Bronchial epithelial cell (primary cell): ENCODE measurements at regions not wholly inside any gene's neighbourhood (a gene's known extent, or its start where the extent isn't known, plus 50 kb on each side); places are given as distances from the start of the nearest gene placed in this dataset.

Source experiments
- DNase-seq: peaks from one replicate; pipeline ENCODE4 v3.0.0-alpha.2; 2010; ENCODE audit warnings: low read depth
- FAIRE-seq: peaks from 2 replicates; lab custom pipeline; 2011; peaks lifted over from hg19 to GRCh38; lab: Jason Lieb, UNC
- H3K27me3 ChIP-seq: 2 replicates; pipeline ENCODE4 v1.5.1; 2011; ENCODE audit warnings: low read length; ENCODE audit not compliant: control insufficient read depth, insufficient read depth
- H3K36me3 ChIP-seq: 2 replicates; pipeline ENCODE4 v1.5.1; 2011; ENCODE audit warnings: low read length; ENCODE audit not compliant: control insufficient read depth, insufficient read depth
- H3K4me3 ChIP-seq: 2 replicates; pipeline ENCODE4 v1.5.1; 2011; ENCODE audit warnings: mild to moderate bottlenecking, low read depth, low read length, control low read depth
- TF ChIP-seq, protein P1 (sequence below): IDR thresholded peaks from 2 replicates; pipeline ENCODE4 v1.5.1; 2011; ENCODE audit warnings: mild to moderate bottlenecking, moderate library complexity, low read length, control low read depth, inconsistent platforms; ENCODE audit not compliant: insufficient read depth, severe bottlenecking

DNA sequence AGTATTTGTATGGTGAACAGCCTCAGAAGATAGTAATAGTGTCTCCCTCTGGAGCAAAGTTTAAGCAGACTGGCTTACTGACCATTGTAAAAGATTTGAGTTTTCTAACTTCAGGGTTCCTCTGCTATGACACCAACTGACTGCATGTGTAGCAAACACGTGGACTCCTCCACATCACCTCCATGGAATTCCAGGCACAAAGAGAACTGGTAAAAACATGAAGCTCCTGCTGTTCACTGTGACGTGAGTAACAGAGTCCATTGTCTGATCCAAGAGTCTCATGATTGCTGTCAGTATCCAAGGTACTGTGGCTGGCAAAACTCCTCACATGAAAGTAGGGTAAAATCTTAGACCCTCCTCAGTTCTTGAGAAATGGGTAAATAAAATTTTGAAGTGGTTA, 107.6 kb upstream of the FAM9B start:
- no peak overlapping the region for H3K4me3 ChIP-seq
- H3K36me3 ChIP-seq, result no peaks in the 10 kb centered on the region
- TF ChIP-seq, protein P1, sequence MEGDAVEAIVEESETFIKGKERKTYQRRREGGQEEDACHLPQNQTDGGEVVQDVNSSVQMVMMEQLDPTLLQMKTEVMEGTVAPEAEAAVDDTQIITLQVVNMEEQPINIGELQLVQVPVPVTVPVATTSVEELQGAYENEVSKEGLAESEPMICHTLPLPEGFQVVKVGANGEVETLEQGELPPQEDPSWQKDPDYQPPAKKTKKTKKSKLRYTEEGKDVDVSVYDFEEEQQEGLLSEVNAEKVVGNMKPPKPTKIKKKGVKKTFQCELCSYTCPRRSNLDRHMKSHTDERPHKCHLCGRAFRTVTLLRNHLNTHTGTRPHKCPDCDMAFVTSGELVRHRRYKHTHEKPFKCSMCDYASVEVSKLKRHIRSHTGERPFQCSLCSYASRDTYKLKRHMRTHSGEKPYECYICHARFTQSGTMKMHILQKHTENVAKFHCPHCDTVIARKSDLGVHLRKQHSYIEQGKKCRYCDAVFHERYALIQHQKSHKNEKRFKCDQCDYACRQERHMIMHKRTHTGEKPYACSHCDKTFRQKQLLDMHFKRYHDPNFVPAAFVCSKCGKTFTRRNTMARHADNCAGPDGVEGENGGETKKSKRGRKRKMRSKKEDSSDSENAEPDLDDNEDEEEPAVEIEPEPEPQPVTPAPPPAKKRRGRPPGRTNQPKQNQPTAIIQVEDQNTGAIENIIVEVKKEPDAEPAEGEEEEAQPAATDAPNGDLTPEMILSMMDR, result no peak
- FAIRE-seq (no peak), DNase-seq (peak; percentile 82)
- no peaks in the 10 kb centered on the region for H3K27me3 ChIP-seq

DNA sequence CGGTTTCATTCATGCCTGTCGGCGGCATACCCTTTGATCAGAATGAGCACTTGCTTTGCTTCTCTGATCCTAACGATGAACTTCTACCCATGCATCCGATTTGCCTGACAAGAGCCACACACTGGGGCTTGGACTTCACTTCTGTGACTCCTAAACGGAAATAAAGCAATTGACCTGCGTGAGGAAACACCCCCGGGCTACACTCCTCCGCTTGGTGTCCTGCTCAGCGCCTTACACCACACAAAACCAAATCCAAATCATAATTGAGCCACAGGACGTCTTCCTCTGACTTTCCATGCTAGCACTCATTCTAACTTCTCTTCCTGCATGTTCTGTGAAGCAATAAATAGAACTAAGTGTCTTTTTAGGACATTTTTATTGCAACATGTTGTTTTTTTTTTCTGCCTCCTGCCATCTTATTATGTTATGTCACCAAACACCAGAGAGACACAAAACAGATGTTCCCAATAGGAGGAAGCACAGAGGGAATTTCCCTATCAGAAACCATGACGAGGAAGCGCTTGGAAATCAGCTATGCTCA, 110.8 kb upstream of the FAM9B start:
- Histone ChIP-seq H3K4me3 (no peak overlapping the region), H3K27me3 (no peaks in the 10 kb centered on the region), H3K36me3 (no peaks in the 10 kb centered on the region)
- DNase-seq (no peak), FAIRE-seq (no peak)
- TF ChIP-seq, protein P1, result no peak

DNA sequence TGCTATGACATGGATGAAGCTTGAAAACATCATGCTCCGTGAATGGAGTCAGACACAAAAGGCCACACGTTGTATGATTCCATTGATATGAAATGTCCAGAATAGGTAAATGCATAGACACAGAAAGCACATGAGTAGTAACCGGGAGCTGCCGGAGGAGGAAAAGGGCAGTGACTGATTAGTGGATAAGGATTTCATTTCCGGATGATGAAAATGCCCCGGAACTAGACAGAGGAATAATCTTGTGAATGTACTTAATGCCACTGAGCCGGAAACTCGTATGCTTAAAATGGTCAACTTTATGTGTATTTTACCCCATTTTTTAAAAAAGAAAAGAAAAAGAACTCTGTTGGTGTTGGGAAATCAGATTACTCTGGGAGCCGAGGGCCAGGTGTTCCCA, 112.7 kb upstream of the FAM9B start:
- H3K36me3 ChIP-seq, result no peaks in the 10 kb centered on the region
- FAIRE-seq (no peak), DNase-seq (no peak)
- H3K4me3 ChIP-seq, result no peak overlapping the region
- TF ChIP-seq, protein P1, result no peak
- no peaks in the 10 kb centered on the region for H3K27me3 ChIP-seq

DNA sequence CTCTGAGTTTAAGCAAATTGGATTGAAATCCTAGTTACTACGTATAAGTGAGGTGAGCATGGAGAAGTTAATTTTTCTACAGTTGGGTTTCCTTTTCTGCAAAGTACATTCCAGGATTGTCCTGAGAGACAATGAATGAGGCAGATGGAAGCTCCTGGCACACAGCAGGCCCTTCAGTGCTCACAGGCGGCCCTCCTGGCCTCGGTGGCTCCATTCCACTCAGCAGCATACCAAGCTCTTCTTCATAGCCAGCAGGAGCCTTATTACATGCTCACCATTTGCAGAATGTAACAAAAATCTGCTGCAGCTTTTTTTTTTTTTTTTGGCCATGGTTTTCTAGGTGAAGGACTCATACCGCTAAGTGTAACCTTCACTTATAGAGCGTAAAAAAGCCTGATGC, 113.2 kb upstream of the FAM9B start:
- H3K27me3 ChIP-seq, result no peaks in the 10 kb centered on the region
- no peak for FAIRE-seq
- TF ChIP-seq, protein P1, result no peak

DNA sequence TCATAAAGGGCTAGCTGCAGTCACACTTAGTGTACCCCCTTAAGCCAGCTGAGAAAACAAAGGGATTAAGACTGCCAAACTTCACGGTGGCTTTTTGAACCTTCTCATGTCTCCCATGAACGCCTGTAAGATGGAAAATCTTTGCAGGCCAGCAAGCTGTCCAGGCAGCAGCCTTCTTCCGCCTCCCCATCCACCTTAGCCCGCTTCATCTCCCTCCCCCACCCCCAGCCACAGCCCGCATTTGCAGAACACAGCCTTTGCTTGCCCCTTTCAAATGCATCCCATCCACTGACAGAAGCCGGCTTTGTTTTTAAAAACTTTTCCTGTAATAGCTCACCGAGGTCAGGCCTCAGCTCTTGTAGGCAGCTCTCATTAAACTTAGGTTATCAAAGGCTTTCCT, 113.8 kb upstream of the FAM9B start:
- Histone ChIP-seq H3K36me3 (no peaks in the 10 kb centered on the region), H3K4me3 (no peak overlapping the region), H3K27me3 (no peaks in the 10 kb centered on the region)
- TF ChIP-seq, protein P1, result no peak
- no peak for DNase-seq
- no peak for FAIRE-seq

More for the DNA sequence above, 113.2 kb upstream of the FAM9B start:
- DNase-seq, result no peak
- H3K36me3 ChIP-seq, result no peaks in the 10 kb centered on the region
- H3K4me3 ChIP-seq, result no peak overlapping the region

DNA sequence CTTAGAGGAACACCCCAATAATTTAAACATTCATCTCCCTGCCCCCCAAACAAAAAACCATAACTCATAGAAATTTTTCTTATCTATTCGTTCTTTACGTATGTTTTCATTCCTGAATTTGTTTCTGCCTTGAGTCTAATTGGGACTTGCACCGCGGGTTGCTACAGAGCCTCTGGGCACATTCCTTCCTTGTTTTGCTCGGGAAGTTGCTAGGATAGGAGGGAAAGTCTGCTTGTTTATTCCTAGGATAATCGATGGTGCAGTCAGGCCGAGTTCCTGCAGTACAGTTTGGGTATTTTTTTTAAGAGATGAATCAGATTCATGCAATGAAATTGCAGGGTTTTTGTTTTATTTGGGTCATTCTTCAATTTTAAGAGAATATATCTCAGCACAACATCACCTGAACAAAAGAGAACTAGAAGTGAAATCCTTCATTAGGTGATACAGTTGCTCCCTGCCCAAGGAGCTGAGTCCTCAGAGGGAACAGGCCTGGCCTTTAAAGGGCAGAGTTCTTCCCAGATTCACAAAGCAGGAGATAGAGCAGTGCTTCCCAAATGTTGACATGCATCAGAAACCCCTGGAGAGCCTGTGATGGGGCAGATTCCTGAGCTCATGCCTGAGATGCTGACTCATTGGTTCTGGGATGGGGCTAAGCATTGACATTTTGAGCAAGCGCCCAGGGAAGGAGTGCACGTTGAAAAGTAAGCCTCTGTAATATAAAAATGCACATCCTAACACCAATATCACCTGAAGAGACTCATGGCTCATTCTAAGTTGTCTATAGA, 114.9 kb upstream of the FAM9B start:
- FAIRE-seq, result no peak

More for the DNA sequence above, 114.9 kb upstream of the FAM9B start:
- no peaks in the 10 kb centered on the region for H3K27me3 ChIP-seq
- TF ChIP-seq, protein P1, result no peak
- no peak overlapping the region for H3K4me3 ChIP-seq
- peak; percentile 10 for DNase-seq
- no peaks in the 10 kb centered on the region for H3K36me3 ChIP-seq
